ENCODE measurements at regions not wholly inside any gene's neighbourhood (a gene's known extent, or its start where the extent isn't known, plus 50 kb on each side); places are given as distances from the start of the nearest gene placed in this dataset.

DNA sequence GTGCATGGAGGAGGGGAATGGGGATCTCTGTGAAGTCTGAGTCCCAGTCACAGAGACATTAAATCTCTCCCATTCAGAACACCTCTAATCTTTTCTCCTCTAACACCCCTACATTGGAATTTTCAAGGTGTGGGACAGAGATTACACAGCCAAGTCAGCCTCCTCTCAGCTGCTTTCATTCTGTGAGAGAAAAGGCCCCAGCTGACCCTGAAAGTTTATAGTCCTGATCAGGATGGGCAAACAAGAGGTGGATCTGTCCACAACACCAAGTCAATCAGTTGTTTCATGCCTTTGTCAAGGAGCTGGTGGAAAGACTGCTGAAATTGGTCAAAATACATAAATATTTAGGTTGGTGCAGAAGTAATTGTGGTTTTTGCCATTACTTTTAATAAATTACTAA lies 218.9 kb downstream of the SEC23A start:
- TF ChIP-seq SUZ12 (IDR thresholded peaks at IDR 0.05; ENCODE audit: extremely low read depth, insufficient read depth, insufficient read length), result no peak
- no peak for TF ChIP-seq YY1 (IDR thresholded peaks at IDR 0.05; ENCODE audit: insufficient read depth, insufficient read length)
